GM10248 (cell line): ENCODE measurements at regions not wholly inside any gene's neighbourhood (a gene's known extent, or its start where the extent isn't known, plus 50 kb on each side); places are given as distances from the start of the nearest gene placed in this dataset.

Experiments
- CTCF ChIA-PET: fragments of 300-600 bp; sonication (Branson Sonifier 250); formaldehyde crosslinking; extraction: SDS; loops from one replicate; lab custom pipeline; 2021; ENCODE audit warnings: antibody characterized with exemption; lab: Yijun Ruan, JAX
- POLR2A ChIA-PET: fragments of 350-650 bp; sonication (Branson Sonifier 250); formaldehyde crosslinking; extraction: SDS; loops from one replicate; lab custom pipeline; 2020; ENCODE audit warnings: antibody characterized with exemption; lab: Yijun Ruan, JAX
- DNase-seq: peaks from one replicate; pipeline ENCODE4 v3.0.0; 2012; ENCODE audit errors: extremely low spot score
- CTCF ChIP-seq: IDR thresholded peaks from 2 replicates; pipeline ENCODE4 v1.5.1; 2012; ENCODE audit warnings: mild to moderate bottlenecking, low read depth; ENCODE audit errors: extremely low read depth, missing control alignments, control extremely low read depth

DNA sequence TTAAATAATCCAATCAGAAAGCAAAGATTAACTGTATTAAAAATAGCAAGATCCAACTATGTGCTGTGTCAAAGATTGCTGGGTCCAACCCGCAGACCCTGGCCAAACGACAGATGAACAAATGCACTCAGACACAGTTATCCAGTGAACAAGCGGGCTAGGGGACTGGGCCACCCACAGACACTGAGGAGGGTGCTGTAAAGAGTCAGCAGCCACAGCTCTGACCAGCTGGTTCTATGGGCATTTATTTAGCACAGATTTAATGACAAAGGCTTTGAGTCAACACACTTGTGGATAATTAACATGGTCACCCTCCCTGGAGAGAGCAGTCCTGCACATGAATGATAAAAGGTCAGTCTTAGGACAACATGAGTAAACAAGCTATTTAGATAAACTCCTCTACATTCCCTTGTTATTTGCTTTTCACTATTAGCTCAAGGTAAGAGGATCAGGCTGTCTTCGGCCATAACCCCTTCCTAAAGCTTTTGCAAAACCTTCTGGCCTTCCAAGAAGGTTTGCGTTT, 424.9 kb downstream of the HINT1 start:
- ChIA-PET POLR2A (no interaction called here), CTCF (no interaction called here)
- no peak for DNase-seq
- TF ChIP-seq CTCF: no peak

DNA sequence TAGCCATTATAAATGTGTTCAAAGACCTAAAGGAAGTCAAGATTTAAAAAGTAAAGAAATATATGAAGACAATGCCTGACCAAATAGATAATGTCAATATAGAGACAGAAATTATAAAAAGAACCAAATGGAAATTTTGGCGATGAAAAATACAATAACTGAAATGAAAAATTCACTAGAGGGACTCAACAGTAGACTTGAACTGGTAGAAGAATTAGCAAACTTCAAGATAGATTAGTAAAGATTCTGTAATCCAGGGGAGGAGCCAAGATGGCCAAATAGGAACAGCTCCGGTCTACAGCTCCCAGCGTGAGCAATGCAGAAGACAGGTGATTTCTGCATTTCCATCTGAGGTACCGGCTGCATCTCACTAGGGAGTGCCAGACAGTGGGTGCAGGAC, 433.2 kb downstream of the HINT1 start:
- no peak for DNase-seq
- CTCF ChIA-PET: no interaction called here
- POLR2A ChIA-PET: no interaction called here
- TF ChIP-seq CTCF: no peak

GRCh38 chr5:130729541-130729940, 435.5 kb downstream of the HINT1 start:
- DNase-seq: no peak
- ChIA-PET CTCF (no interaction called here), POLR2A (no interaction called here)
- no peak for TF ChIP-seq CTCF

DNA sequence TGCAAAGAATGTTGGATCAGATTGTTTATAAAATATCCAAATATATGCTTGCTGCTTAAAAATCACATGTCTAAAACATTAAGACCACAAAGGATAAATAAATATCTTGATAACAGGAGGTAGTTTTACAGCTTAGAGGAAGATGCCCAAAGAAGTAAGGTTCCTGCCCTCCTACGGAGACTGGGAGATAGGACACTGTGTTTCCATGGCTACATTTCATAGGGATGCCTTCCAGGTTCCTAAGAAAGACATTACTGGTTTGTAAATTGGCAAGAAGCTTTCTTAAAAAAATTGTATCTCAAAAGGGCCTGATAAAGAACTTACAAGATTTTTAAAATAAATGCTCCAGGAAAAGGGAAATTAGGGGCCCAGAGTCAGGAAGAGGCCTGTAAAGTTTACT, 437.2 kb downstream of the HINT1 start:
- POLR2A ChIA-PET: no interaction called here
- no peak for DNase-seq
- CTCF ChIA-PET: no interaction called here
- no peak for TF ChIP-seq CTCF

DNA sequence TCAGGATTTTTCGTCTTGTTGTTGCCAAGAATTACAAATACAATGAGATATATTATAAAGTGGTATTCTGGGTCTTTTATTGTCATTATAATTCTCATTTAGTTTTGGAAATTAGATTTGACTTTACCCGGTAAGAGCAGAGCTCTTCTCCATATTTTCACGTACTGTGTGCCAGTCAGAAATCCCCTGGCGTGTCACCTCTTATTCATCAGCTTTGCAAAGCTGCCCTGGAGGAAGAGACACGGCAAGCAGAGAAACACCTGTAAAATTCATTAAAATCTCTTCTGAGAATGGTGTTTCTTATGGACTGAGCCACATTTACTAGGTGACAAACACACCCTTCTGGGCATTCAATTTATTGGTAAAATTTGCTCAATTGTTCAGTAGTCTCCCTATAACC, 440.4 kb downstream of the HINT1 start:
- DNase-seq: no peak
- ChIA-PET POLR2A (no interaction called here), CTCF (no interaction called here)
- no peak for TF ChIP-seq CTCF

DNA sequence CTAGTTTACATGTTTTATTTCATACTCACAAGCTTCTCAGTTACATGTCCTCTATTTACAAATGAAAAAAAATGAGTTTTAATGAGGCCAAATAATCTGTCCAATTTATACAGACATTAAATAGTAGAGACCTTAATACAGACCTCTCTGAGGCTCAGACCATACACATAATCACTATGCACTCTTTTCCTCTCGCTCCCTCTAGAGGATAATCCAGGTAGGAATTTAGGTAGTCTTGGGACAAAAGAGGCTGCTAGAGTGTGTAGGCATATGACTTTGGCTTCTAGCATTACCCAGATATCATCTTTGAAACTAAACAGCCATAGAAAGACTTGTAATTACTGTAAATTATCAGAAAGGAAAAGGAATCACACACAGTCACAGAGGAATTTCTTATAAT, 444.7 kb downstream of the HINT1 start:
- TF ChIP-seq CTCF: peak; percentile 5
- CTCF ChIA-PET: no interaction called here
- no peak for DNase-seq
- POLR2A ChIA-PET: no interaction called here

DNA sequence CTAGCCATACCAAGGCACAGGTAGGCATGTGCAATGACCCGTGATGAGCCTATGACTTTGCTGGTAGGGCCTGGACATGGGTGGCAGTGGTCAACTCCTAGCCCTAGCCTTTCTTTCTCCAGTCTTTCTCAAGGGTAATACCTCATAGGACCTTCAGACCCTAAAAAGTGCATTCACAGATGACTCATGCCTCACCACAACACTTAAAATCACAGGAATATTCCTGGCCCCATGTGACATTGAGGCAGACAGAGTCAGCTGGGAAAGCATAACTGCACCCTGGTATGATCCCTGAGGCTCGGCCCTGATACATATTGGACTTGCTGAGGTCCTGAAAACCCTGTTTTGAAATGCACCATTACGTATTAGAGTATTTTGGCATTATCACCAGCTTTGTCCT, 449.5 kb downstream of the HINT1 start:
- no peak for DNase-seq
- no peak for TF ChIP-seq CTCF
- POLR2A ChIA-PET: no interaction called here
- CTCF ChIA-PET: no interaction called here
